ENCODE measurements at regions not wholly inside any gene's neighbourhood (a gene's known extent, or its start where the extent isn't known, plus 50 kb on each side); places are given as distances from the start of the nearest gene placed in this dataset.
"Not testable (repeated sequence)": the region's sequence is repeated elsewhere in the genome, so short reads cannot be mapped to it uniquely, and the experiment has no call there.

- DNase-seq (ENCODE audit: extremely low read depth, low read depth, low spot score), result no peak
Observed at GRCh38 chr18:27312153-27312552, 127.0 kb upstream of the CHST9 start.

GRCh38 chr18:27311114-27311513 lies 126.0 kb upstream of the CHST9 start:
- no peak for DNase-seq (ENCODE audit: extremely low read depth, low read depth, low spot score)

- DNase-seq (ENCODE audit: extremely low read depth, low read depth, low spot score), result no peak
Observed at GRCh38 chr18:27301615-27302378, 116.7 kb upstream of the CHST9 start.

GRCh38 chr18:27298214-27298804 lies 113.2 kb upstream of the CHST9 start:
- DNase-seq (ENCODE audit: extremely low read depth, low read depth, low spot score), result no peak

GRCh38 chr18:27285973-27286562 lies 101.0 kb upstream of the CHST9 start:
- DNase-seq (ENCODE audit: extremely low read depth, low read depth, low spot score), result not testable (repeated sequence)

GRCh38 chr18:27278131-27278530 lies 93.0 kb upstream of the CHST9 start:
- no peak for DNase-seq (ENCODE audit: extremely low read depth, low read depth, low spot score)

GRCh38 chr18:27277554-27277953 lies 92.4 kb upstream of the CHST9 start:
- DNase-seq (ENCODE audit: extremely low read depth, low read depth, low spot score), result no peak

GRCh38 chr18:27276886-27277285 lies 91.8 kb upstream of the CHST9 start:
- DNase-seq (ENCODE audit: extremely low read depth, low read depth, low spot score), result no peak

- no peak for DNase-seq (ENCODE audit: extremely low read depth, low read depth, low spot score)
Observed at GRCh38 chr18:27276479-27276878, 91.4 kb upstream of the CHST9 start.

- no peak for DNase-seq (ENCODE audit: extremely low read depth, low read depth, low spot score)
Observed at GRCh38 chr18:27274901-27275300, 89.8 kb upstream of the CHST9 start.

GRCh38 chr18:27270508-27270907 lies 85.4 kb upstream of the CHST9 start:
- DNase-seq (ENCODE audit: extremely low read depth, low read depth, low spot score), result no peak

GRCh38 chr18:27263369-27263768 lies 78.3 kb upstream of the CHST9 start:
- no peak for DNase-seq (ENCODE audit: extremely low read depth, low read depth, low spot score)

- no peak for DNase-seq (ENCODE audit: extremely low read depth, low read depth, low spot score)
Observed at GRCh38 chr18:27261769-27262549, 76.9 kb upstream of the CHST9 start.

- DNase-seq (ENCODE audit: extremely low read depth, low read depth, low spot score), result no peak
Observed at GRCh38 chr18:27253571-27253970, 68.5 kb upstream of the CHST9 start.

GRCh38 chr18:27250471-27250870 lies 65.4 kb upstream of the CHST9 start:
- no peak for DNase-seq (ENCODE audit: extremely low read depth, low read depth, low spot score)

- DNase-seq (ENCODE audit: extremely low read depth, low read depth, low spot score), result no peak
Observed at GRCh38 chr18:27249933-27250332, 64.8 kb upstream of the CHST9 start.

- DNase-seq (ENCODE audit: extremely low read depth, low read depth, low spot score), result no peak
Observed at GRCh38 chr18:27244259-27244658, 59.2 kb upstream of the CHST9 start.

GRCh38 chr18:27242392-27243047 lies 57.4 kb upstream of the CHST9 start:
- DNase-seq (ENCODE audit: extremely low read depth, low read depth, low spot score), result no peak

GRCh38 chr18:27240383-27240782 lies 55.3 kb upstream of the CHST9 start:
- no peak for DNase-seq (ENCODE audit: extremely low read depth, low read depth, low spot score)

- DNase-seq (ENCODE audit: extremely low read depth, low read depth, low spot score), result no peak
Observed at GRCh38 chr18:27239669-27240068, 54.6 kb upstream of the CHST9 start.

Measured in glomerular endothelial cell (primary cell).